Liver (tissue), 3 donors: ENCODE measurements at regions not wholly inside any gene's neighbourhood (a gene's known extent, or its start where the extent isn't known, plus 50 kb on each side); places are given as distances from the start of the nearest gene placed in this dataset.

ENCODE experiments used
- EGR1 ChIP-seq, 2 donors: IDR thresholded peaks; 2 replicates each; pipeline ENCODE4 v1.6.1; 2016 to 2018; ENCODE audit warnings: antibody characterized with exemption in 2 of 2, low read depth in 2 of 2
- FOXA1 ChIP-seq: IDR thresholded peaks from 2 replicates; pipeline ENCODE4 v1.6.1; 2016; ENCODE audit warnings: antibody characterized with exemption
- GABPA ChIP-seq, 2 donors: IDR thresholded peaks in 1 of 2; conservative IDR thresholded peaks in 1 of 2; 2 replicates each; pipeline ENCODE4 v1.6.1; 2016; ENCODE audit warnings: antibody characterized with exemption in 2 of 2, mild to moderate bottlenecking in 1 of 2, moderate library complexity in 1 of 2
- RAD21 ChIP-seq, 2 donors: IDR thresholded peaks; 2 replicates each; pipeline ENCODE4 v1.6.1; 2016; ENCODE audit warnings: antibody characterized with exemption in 2 of 2, mild to moderate bottlenecking in 2 of 2
- SP1 ChIP-seq: IDR thresholded peaks from 2 replicates; pipeline ENCODE4 v1.6.1; 2018; ENCODE audit warnings: antibody characterized with exemption, mild to moderate bottlenecking
- TAF1 ChIP-seq: conservative IDR thresholded peaks from 2 replicates; pipeline ENCODE4 v1.6.1; 2016; ENCODE audit warnings: antibody characterized with exemption, mild to moderate bottlenecking
- TF ChIP-seq, protein P1 (sequence below): fragments of 150-350 bp; IDR thresholded peaks from 2 replicates; pipeline ENCODE4 v1.5.1; 2017; ENCODE audit warnings: improper control_type of control experiment, low read depth, low read length; ENCODE audit not compliant: missing input control
- TF ChIP-seq, protein P2 (sequence below): IDR thresholded peaks from 2 replicates; pipeline ENCODE4 v1.6.1; 2016; ENCODE audit warnings: antibody characterized with exemption
- TF ChIP-seq, protein P3 (sequence below): IDR thresholded peaks from 2 replicates; pipeline ENCODE4 v1.6.1; 2016; ENCODE audit warnings: antibody characterized with exemption, mild to moderate bottlenecking
- TF ChIP-seq, protein P4 (sequence below): IDR thresholded peaks from 2 replicates; pipeline ENCODE4 v1.6.1; 2016; ENCODE audit warnings: antibody characterized with exemption
- donor health status: healthy.
- donor health status: healthy.

DNA sequence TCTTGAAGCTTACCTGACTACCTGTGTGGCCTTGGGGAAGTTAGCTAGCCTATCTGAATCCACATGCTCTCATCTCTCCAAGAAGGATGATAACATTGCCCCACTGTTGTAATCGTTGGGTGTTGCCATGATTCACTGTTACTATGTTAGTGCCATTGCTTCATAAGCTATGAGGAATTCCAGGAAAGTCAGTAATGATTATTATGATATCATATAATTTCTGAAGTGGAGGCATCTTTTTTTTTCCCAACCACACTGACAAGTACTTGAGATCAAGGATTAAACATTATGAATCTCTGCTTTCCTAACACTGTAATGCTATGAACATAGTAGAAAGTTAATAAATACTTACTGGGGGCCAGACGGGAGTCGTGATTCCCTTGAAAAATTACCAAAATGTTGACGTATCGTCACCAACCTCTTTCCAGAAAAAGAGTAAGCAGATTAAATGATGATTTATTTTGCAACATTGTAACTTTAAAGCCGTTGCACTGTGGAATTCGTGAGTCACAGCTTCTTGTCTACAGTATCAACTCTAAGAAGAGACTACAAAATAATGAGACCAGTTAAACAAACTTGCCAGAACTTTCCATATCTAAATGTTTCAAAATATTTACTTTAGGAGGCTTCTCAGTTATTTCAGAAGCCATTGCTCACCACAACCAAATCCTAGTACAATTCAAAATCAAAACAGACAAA, 459.9 kb downstream of the PIK3C3 start:
- TF ChIP-seq SP1: no peak
- TF ChIP-seq, protein P1, sequence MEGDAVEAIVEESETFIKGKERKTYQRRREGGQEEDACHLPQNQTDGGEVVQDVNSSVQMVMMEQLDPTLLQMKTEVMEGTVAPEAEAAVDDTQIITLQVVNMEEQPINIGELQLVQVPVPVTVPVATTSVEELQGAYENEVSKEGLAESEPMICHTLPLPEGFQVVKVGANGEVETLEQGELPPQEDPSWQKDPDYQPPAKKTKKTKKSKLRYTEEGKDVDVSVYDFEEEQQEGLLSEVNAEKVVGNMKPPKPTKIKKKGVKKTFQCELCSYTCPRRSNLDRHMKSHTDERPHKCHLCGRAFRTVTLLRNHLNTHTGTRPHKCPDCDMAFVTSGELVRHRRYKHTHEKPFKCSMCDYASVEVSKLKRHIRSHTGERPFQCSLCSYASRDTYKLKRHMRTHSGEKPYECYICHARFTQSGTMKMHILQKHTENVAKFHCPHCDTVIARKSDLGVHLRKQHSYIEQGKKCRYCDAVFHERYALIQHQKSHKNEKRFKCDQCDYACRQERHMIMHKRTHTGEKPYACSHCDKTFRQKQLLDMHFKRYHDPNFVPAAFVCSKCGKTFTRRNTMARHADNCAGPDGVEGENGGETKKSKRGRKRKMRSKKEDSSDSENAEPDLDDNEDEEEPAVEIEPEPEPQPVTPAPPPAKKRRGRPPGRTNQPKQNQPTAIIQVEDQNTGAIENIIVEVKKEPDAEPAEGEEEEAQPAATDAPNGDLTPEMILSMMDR: no peak
- TF ChIP-seq TAF1: no peak
- TF ChIP-seq, protein P2, sequence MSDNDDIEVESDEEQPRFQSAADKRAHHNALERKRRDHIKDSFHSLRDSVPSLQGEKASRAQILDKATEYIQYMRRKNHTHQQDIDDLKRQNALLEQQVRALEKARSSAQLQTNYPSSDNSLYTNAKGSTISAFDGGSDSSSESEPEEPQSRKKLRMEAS: no peak
- no peak for TF ChIP-seq GABPA (IDR thresholded peaks at IDR 0.05 in 1 of 2, conservative IDR thresholded peaks at IDR 0.05 in 1 of 2)
- TF ChIP-seq, protein P3, sequence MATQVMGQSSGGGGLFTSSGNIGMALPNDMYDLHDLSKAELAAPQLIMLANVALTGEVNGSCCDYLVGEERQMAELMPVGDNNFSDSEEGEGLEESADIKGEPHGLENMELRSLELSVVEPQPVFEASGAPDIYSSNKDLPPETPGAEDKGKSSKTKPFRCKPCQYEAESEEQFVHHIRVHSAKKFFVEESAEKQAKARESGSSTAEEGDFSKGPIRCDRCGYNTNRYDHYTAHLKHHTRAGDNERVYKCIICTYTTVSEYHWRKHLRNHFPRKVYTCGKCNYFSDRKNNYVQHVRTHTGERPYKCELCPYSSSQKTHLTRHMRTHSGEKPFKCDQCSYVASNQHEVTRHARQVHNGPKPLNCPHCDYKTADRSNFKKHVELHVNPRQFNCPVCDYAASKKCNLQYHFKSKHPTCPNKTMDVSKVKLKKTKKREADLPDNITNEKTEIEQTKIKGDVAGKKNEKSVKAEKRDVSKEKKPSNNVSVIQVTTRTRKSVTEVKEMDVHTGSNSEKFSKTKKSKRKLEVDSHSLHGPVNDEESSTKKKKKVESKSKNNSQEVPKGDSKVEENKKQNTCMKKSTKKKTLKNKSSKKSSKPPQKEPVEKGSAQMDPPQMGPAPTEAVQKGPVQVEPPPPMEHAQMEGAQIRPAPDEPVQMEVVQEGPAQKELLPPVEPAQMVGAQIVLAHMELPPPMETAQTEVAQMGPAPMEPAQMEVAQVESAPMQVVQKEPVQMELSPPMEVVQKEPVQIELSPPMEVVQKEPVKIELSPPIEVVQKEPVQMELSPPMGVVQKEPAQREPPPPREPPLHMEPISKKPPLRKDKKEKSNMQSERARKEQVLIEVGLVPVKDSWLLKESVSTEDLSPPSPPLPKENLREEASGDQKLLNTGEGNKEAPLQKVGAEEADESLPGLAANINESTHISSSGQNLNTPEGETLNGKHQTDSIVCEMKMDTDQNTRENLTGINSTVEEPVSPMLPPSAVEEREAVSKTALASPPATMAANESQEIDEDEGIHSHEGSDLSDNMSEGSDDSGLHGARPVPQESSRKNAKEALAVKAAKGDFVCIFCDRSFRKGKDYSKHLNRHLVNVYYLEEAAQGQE: no peak
- TF ChIP-seq FOXA1: no peak
- TF ChIP-seq, protein P4, sequence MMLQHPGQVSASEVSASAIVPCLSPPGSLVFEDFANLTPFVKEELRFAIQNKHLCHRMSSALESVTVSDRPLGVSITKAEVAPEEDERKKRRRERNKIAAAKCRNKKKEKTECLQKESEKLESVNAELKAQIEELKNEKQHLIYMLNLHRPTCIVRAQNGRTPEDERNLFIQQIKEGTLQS: no peak
- no peak for TF ChIP-seq RAD21 (IDR thresholded peaks at IDR 0.05)
- no peak for TF ChIP-seq EGR1 (IDR thresholded peaks at IDR 0.05; ENCODE audit: low read depth in 2 of 2)
